Skeletal muscle tissue (tissue), 3 donors: ENCODE measurements at regions not wholly inside any gene's neighbourhood (a gene's known extent, or its start where the extent isn't known, plus 50 kb on each side); places are given as distances from the start of the nearest gene placed in this dataset.

Source experiments
- H3K27ac ChIP-seq: one replicate; pipeline ENCODE4 v1.7.0; 2013; ENCODE audit warnings: mild to moderate bottlenecking, low read depth, low read length, inconsistent platforms
- H3K27me3 ChIP-seq, 3 donors: one replicate each; pipeline ENCODE4 v1.7.0; 2013; ENCODE audit warnings: low read length in 3 of 3; ENCODE audit not compliant: control insufficient read depth in 3 of 3, insufficient read depth in 3 of 3
- H3K36me3 ChIP-seq, 3 donors: one replicate each; pipeline ENCODE4 v1.7.0; 2013; ENCODE audit warnings: low read length in 3 of 3; ENCODE audit not compliant: control insufficient read depth in 3 of 3, insufficient read depth in 3 of 3
- H3K4me1 ChIP-seq, 3 donors: one replicate each; pipeline ENCODE4 v1.7.0; 2013; ENCODE audit warnings: low read length in 3 of 3, mild to moderate bottlenecking in 3 of 3; ENCODE audit not compliant: control insufficient read depth in 3 of 3, insufficient read depth in 3 of 3
- H3K4me3 ChIP-seq, 3 donors: one replicate each; pipeline ENCODE4 v1.7.0; 2013; ENCODE audit warnings: low read length in 3 of 3
- H3K9ac ChIP-seq, 3 donors: one replicate each; pipeline ENCODE4 v1.7.0; 2013; ENCODE audit warnings: low read length in 3 of 3, mild to moderate bottlenecking in 3 of 3, moderate library complexity in 2 of 3, low read depth in 1 of 3
- H3K9me3 ChIP-seq, 3 donors: one replicate each; pipeline ENCODE4 v1.7.0; 2013; ENCODE audit warnings: low read length in 3 of 3; ENCODE audit not compliant: control insufficient read depth in 3 of 3
- donor health status: Osteomylitis.

DNA sequence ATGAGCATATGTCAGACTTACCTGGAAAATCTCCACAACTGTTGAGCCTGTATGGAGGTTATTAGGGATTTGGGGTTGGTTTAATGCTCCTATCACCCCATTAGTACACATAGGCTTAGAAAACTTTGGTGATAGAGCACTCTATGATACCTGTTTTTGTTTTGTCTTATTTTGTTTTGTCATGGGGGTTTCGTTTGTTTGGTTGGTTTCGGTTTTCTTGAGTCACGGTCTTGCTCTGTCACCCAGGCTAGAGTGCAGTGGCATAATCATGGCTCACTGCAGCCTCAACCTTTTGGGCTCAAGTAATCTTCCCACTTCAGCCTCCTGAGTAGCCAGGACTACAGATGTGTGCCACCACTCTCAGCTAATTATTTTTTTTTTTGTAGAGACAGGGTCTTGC is 70.0 kb downstream of the MZT1 start:
- Histone ChIP-seq H3K36me3 (no peaks in the 10 kb centered on the region), H3K27ac (no peak overlapping the region), H3K4me3 (no peak overlapping the region), H3K4me1 (no peaks in the 10 kb centered on the region), H3K9me3 (no peaks in the 10 kb centered on the region), H3K9ac (no peak overlapping the region), H3K27me3 (no peaks in the 10 kb centered on the region)

DNA sequence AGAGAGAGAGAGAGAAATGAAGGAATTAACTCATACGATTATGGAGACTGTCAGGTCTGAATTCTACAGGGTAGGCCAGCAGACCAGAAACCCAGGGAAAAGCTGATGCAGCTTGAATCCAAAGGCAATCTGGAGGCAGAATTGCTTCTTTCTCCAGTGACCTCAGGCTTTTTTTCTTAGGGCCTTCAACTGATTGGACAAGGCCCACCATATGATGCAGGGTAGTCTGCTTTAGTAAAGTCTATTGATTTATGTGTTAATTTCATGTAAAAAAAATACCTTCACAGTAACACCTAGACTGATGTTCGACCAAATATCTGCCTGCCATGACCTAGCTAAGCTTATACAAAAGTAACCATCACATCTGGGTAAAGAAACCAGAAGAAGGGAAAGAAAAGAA is 71.1 kb downstream of the MZT1 start:
- H3K9me3 ChIP-seq, result no peaks in the 10 kb centered on the region
- no peak overlapping the region for H3K4me3 ChIP-seq
- no peaks in the 10 kb centered on the region for H3K27me3 ChIP-seq
- no peaks in the 10 kb centered on the region for H3K4me1 ChIP-seq
- H3K27ac ChIP-seq, result no peak overlapping the region
- H3K36me3 ChIP-seq, result no peaks in the 10 kb centered on the region
- no peak overlapping the region for H3K9ac ChIP-seq

DNA sequence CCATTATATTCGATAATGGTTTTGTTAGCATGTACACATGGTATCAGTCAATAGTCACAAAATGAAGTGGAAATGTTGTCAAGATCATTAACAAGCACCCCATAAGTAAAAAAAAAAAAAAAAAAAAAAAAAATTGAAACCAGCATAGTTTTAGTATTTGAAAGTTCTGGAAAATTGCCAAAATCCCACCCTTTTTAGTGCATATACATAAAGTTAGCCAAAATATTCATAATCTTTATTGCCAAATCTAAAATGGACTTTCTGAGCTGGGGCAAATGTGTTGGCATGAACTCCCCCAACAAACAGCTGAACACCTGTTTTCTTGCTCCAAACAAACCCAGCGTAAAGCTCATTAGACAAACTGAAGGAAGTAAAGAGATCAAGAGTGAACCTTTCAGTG is 73.9 kb downstream of the MZT1 start:
- Histone ChIP-seq H3K27ac (no peak overlapping the region), H3K4me1 (no peaks in the 10 kb centered on the region), H3K9me3 (no peaks in the 10 kb centered on the region), H3K36me3 (no peaks in the 10 kb centered on the region), H3K9ac (no peak overlapping the region), H3K27me3 (no peaks in the 10 kb centered on the region), H3K4me3 (no peak overlapping the region)

DNA sequence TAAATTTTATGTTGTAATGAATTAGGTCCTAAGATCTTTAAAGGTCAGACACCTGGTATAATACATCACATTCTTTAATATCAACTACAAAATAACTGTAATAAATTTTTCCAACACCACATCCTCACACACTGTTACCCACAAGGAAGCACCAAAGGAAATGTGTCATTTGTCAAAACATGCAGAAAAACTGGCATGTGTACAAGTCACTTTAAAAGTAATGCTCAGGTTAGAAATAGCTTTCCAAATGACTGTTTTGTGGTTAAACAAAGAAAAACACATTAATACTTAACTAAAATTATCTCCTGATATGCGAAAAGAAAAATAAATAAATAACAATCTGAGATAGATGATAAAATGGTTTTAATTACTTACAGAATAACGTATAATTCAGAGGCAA is 74.7 kb downstream of the MZT1 start:
- H3K27me3 ChIP-seq, result peaks cover 0 to 2% (median 0%) of the 10 kb centered on the region in 3 donors
- no peaks in the 10 kb centered on the region for H3K9me3 ChIP-seq
- no peak overlapping the region for H3K27ac ChIP-seq
- H3K36me3 ChIP-seq, result no peaks in the 10 kb centered on the region
- H3K4me3 ChIP-seq, result no peak overlapping the region
- no peaks in the 10 kb centered on the region for H3K4me1 ChIP-seq
- no peak overlapping the region for H3K9ac ChIP-seq

DNA sequence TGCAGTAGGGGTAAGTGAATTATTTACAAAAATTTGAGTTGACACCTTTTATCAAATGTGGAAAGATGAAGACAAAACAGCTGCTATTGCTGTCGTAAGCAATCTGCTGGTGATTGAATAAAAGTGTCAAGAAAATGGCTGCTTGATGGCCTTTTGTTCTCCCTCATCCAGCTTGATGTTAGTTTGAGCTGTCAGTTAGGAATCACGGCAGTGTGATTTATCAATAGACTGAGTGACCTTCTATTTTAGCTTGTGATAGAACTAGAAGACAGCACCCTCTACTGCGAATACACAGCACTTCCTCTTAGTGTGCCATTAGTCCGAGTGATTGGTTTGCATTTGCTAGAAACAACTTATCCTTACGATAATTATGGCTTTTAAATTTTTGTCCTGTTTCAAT is 76.3 kb downstream of the MZT1 start:
- Histone ChIP-seq H3K36me3 (no peaks in the 10 kb centered on the region), H3K4me3 (no peak overlapping the region), H3K4me1 (no peaks in the 10 kb centered on the region), H3K9ac (no peak overlapping the region), H3K9me3 (no peaks in the 10 kb centered on the region), H3K27me3 (peaks cover 0 to 2% (median 0%) of the 10 kb centered on the region in 3 donors), H3K27ac (no peak overlapping the region)

DNA sequence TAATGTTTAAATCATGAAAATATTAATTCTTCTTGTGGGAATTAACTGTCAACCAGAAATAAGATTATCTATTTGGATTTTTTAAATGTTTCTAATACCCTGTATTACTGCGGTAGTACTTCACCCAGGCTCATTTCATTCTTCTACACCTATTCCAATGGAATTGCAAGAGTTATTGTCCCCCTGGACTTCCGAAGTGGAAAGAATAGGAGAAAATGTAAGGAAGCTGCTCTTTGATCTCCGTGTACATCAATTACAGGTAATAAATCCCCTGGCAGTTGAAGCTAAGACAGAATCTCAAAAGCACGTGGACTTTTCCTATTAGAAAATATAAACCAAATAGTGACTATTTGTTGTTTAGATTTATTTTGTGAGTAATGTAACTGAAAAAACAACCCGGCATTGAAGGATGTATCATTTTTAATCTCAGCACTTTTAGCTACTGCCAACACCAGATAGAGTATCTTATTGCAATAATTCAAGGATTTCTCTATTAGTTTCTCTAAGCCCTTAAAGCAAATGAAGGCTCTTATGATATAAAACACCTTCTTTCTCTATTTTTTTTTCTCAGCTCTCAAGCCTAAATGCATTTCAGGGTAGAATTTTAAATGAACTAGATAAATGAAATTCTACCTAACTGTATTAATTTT is 77.3 kb downstream of the MZT1 start:
- H3K4me3 ChIP-seq, result no peak overlapping the region
- no peak overlapping the region for H3K9ac ChIP-seq
- no peak overlapping the region for H3K27ac ChIP-seq
- H3K4me1 ChIP-seq, result no peaks in the 10 kb centered on the region
- H3K9me3 ChIP-seq, result no peaks in the 10 kb centered on the region
- no peaks in the 10 kb centered on the region for H3K36me3 ChIP-seq
- H3K27me3 ChIP-seq, result peaks cover 0 to 2% (median 0%) of the 10 kb centered on the region in 3 donors

DNA sequence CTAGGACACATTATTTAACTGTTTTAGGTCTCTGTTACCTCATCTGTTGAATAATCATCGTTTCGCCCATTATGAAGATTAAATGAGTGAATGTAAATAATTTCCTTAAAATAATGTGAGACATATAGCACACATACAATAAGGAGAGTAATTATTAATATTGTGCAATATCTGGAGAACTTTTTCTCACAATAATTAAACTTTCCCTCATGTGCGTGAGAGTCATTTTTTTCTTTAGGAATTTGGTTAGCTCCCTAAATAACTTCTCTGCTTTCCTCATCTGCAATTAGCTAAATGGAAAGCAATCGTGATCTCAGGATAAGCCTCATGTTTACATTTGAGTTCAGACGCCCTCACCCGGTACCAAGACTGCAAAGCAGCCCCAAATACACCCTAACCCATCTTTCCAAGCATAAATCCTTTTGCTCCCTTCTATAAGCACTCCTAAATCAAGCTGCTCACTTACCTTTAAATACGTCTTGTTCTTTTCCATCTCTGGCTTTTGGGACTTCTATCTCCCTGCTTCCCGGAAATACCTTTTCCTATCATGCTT is 78.8 kb downstream of the MZT1 start:
- Histone ChIP-seq H3K27me3 (peaks cover 0 to 2% (median 0%) of the 10 kb centered on the region in 3 donors), H3K36me3 (no peaks in the 10 kb centered on the region), H3K4me1 (no peaks in the 10 kb centered on the region), H3K9me3 (no peaks in the 10 kb centered on the region), H3K9ac (no peak overlapping the region), H3K4me3 (no peak overlapping the region), H3K27ac (no peak overlapping the region)

DNA sequence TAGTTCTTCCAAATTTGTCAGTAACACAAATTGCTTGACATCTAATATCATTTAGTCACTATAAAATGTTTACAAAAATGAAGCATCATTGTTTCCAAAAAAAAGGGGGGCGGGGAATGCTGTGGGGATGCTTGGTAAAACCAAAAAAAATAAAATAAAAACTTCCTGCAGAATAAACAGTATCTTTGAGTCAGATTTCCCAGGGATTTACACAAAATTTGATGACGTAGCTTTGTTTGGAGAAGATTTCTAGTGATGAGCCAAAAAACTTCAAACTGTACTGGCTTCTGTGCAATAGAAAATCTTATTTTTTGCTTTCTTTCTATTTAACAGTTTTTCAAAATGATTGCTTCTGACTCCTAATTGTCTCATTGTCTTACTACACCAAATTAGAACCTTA is 80.0 kb downstream of the MZT1 start:
- no peak overlapping the region for H3K27ac ChIP-seq
- no peaks in the 10 kb centered on the region for H3K36me3 ChIP-seq
- H3K9me3 ChIP-seq, result no peaks in the 10 kb centered on the region
- H3K27me3 ChIP-seq, result peaks cover 0 to 2% (median 0%) of the 10 kb centered on the region in 3 donors
- H3K9ac ChIP-seq, result no peak overlapping the region
- H3K4me3 ChIP-seq, result no peak overlapping the region
- no peaks in the 10 kb centered on the region for H3K4me1 ChIP-seq

DNA sequence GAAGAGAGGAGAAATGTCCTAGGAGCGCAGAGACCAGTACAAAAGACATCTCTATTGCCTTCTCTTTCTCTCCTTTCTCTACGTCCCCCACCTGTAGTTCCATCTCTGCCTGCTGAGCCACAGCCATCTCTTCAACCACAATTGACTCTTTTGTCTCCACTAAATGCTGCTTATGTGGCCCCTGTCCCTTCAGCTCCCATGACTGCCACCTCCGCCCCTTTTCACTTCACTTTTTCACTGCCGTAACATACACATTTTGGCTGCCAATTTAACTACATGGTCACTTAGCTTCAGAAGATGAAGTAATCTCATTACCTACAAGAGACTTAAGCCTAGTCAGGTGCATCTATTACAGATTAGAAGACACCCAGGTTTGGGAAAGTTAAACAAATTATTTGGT is 81.9 kb downstream of the MZT1 start:
- H3K27ac ChIP-seq, result no peak overlapping the region
- H3K9me3 ChIP-seq, result no peaks in the 10 kb centered on the region

DNA sequence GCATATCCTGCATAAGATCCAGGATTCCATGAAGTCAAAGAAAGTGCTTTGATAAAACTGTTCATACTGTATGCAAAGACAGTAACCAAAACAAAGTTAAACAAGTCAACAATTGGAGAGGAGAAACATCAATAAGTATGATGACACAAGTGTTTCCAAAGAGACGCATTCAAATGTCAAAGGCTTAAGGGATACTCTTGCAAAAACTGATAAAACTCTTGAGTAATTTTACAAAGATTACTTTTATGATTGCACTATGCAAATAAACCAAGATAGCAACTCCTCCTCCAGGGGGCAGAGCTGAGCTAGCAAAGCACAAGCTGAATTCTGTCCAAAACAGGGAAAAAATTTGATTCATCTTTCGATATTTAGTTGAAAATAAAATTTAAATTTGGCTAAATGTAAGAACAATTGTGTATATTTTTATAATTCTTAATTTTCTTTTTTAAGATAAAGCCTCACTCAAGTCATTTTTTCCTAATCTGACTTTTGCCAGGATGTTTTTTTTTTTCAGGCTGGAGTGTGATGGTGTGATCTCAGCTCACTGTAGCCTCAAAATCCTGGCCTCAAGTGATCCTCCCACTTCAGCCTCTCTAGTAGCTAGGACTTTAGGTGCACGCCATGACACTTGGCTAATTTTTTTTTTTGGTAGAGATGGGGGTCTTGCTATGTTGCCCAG is 84.0 kb downstream of the MZT1 start:
- no peaks in the 10 kb centered on the region for H3K36me3 ChIP-seq
- no peak overlapping the region for H3K9ac ChIP-seq
- H3K9me3 ChIP-seq, result no peaks in the 10 kb centered on the region
- no peak overlapping the region for H3K4me3 ChIP-seq
- peaks cover 0 to 2% (median 0%) of the 10 kb centered on the region in 3 donors for H3K27me3 ChIP-seq
- H3K4me1 ChIP-seq, result no peaks in the 10 kb centered on the region
- no peak overlapping the region for H3K27ac ChIP-seq

More for the DNA sequence above, 81.9 kb downstream of the MZT1 start:
- no peaks in the 10 kb centered on the region for H3K4me1 ChIP-seq
- peaks cover 0 to 2% (median 0%) of the 10 kb centered on the region in 3 donors for H3K27me3 ChIP-seq
- no peak overlapping the region for H3K4me3 ChIP-seq
- H3K36me3 ChIP-seq, result no peaks in the 10 kb centered on the region
- H3K9ac ChIP-seq, result no peak overlapping the region
